Gastroesophageal sphincter (tissue), 3 donors: ENCODE measurements at regions not wholly inside any gene's neighbourhood (a gene's known extent, or its start where the extent isn't known, plus 50 kb on each side); places are given as distances from the start of the nearest gene placed in this dataset.

Source experiments
- EP300 ChIP-seq: sonication (generic); formaldehyde crosslinking; IDR thresholded peaks from one replicate; pipeline ENCODE4 v1.6.1; 2017; ENCODE audit warnings: antibody characterized with exemption, mild to moderate bottlenecking
- POLR2A ChIP-seq, 2 donors: fragments of 450-650 bp; IDR thresholded peaks; one replicate each; pipeline ENCODE4 v1.6.1; 2017; ENCODE audit warnings: antibody characterized with exemption in 2 of 2, mild to moderate bottlenecking in 2 of 2, moderate library complexity in 1 of 2
- POLR2AphosphoS5 ChIP-seq: sonication (generic); formaldehyde crosslinking; IDR thresholded peaks from one replicate; pipeline ENCODE4 v1.6.1; 2017; ENCODE audit warnings: antibody characterized with exemption
- TF ChIP-seq, protein P1 (sequence below), 4 experiments: fragments of 200-600 bp in 2 of 4; fragments of 450-650 bp in 2 of 4; sonication (generic) in 1 of 4; IDR thresholded peaks; one replicate each; pipeline ENCODE4 v1.5.1; 2017 to 2019; ENCODE audit warnings: antibody characterized with exemption in 4 of 4, mild to moderate bottlenecking in 2 of 4, moderate library complexity in 2 of 4

DNA sequence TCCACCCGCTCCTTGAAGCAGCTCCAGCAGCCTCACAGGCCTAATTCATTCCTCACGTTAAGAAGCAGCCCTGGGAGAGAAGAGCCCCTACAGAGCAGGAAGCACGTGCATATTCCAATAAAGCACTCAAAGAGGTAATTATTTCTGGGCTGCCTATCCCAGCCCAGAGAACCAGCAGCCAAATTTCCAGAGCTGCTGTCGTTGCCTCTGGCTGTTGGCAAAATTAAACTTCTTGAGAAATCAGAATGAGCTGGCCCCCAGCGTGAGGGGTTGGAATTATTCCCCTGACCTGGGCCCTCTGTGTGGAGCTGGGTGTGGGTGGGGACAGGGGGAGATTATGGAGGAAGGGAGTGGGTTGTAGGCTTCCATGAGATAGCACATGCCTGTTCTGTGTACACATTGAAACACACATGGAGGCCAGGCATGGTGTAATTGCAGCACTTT lies 86.8 kb upstream of the HSPA9 start:
- TF ChIP-seq POLR2AphosphoS5 = no peak
- TF ChIP-seq, protein P1, sequence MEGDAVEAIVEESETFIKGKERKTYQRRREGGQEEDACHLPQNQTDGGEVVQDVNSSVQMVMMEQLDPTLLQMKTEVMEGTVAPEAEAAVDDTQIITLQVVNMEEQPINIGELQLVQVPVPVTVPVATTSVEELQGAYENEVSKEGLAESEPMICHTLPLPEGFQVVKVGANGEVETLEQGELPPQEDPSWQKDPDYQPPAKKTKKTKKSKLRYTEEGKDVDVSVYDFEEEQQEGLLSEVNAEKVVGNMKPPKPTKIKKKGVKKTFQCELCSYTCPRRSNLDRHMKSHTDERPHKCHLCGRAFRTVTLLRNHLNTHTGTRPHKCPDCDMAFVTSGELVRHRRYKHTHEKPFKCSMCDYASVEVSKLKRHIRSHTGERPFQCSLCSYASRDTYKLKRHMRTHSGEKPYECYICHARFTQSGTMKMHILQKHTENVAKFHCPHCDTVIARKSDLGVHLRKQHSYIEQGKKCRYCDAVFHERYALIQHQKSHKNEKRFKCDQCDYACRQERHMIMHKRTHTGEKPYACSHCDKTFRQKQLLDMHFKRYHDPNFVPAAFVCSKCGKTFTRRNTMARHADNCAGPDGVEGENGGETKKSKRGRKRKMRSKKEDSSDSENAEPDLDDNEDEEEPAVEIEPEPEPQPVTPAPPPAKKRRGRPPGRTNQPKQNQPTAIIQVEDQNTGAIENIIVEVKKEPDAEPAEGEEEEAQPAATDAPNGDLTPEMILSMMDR (IDR thresholded peaks at IDR 0.05) = no peak
- no peak for TF ChIP-seq POLR2A (IDR thresholded peaks at IDR 0.05)
- no peak for TF ChIP-seq EP300
